Astrocyte (in vitro differentiated cells and primary cell): ENCODE measurements at regions not wholly inside any gene's neighbourhood (a gene's known extent, or its start where the extent isn't known, plus 50 kb on each side); places are given as distances from the start of the nearest gene placed in this dataset.

Experiments used
- DNase-seq: peaks from one replicate; pipeline ENCODE4 v3.0.0-alpha.2; 2010; ENCODE audit warnings: low read depth
- FAIRE-seq: peaks from 2 replicates; lab custom pipeline; 2011; peaks lifted over from hg19 to GRCh38; lab: Jason Lieb, UNC
- H2AFZ ChIP-seq: 2 replicates; pipeline ENCODE4 v1.6.0; 2012; ENCODE audit warnings: low read depth, low read length, inconsistent platforms
- H3K27ac ChIP-seq: 2 replicates; pipeline ENCODE4 v1.5.1; 2011; ENCODE audit warnings: low read depth, low read length, inconsistent platforms
- H3K27me3 ChIP-seq: 2 replicates; pipeline ENCODE4 v1.6.0; 2011; ENCODE audit warnings: low read length, inconsistent platforms; ENCODE audit not compliant: insufficient read depth
- H3K36me3 ChIP-seq: 2 replicates; pipeline ENCODE4 v1.5.1; 2011; ENCODE audit warnings: low read length, inconsistent platforms; ENCODE audit not compliant: insufficient read depth
- H3K4me1 ChIP-seq: 2 replicates; pipeline ENCODE4 v1.5.1; 2011; ENCODE audit warnings: low read length, inconsistent platforms; ENCODE audit not compliant: insufficient read depth
- H3K4me2 ChIP-seq: 2 replicates; pipeline ENCODE4 v1.6.0; 2012; ENCODE audit warnings: low read length, inconsistent platforms
- H3K4me3 ChIP-seq: 2 replicates; pipeline ENCODE4 v1.5.1; 2011; ENCODE audit warnings: low read depth, mild to moderate bottlenecking, low read length, inconsistent platforms; ENCODE audit not compliant: insufficient read depth
- H3K79me2 ChIP-seq: 2 replicates; pipeline ENCODE4 v1.6.0; 2012; ENCODE audit warnings: mild to moderate bottlenecking, low read length, inconsistent platforms; ENCODE audit not compliant: insufficient read depth
- H3K9ac ChIP-seq: 2 replicates; pipeline ENCODE4 v1.6.0; 2012; ENCODE audit warnings: mild to moderate bottlenecking, low read length, inconsistent platforms
- H3K9me3 ChIP-seq: 2 replicates; pipeline ENCODE4 v1.5.1; 2012; ENCODE audit warnings: low read depth, mild to moderate bottlenecking, low read length, inconsistent platforms; ENCODE audit not compliant: insufficient read depth
- H4K20me1 ChIP-seq: 2 replicates; pipeline ENCODE4 v1.6.0; 2012; ENCODE audit warnings: low read length, inconsistent platforms; ENCODE audit not compliant: insufficient read depth
- H3K27ac Mint-ChIP-seq: one replicate; pipeline ENCODE4 v1.8.0; 2021; ENCODE audit warnings: mild to moderate bottlenecking, mixed read lengths; ENCODE audit not compliant: unreplicated experiment
- H3K27me3 Mint-ChIP-seq: one replicate; pipeline ENCODE4 v1.8.0; 2021; ENCODE audit warnings: low read depth, mixed read lengths; ENCODE audit not compliant: unreplicated experiment
- H3K36me3 Mint-ChIP-seq: one replicate; pipeline ENCODE4 v1.8.0; 2021; ENCODE audit warnings: low read depth, mixed read lengths; ENCODE audit not compliant: unreplicated experiment
- H3K4me1 Mint-ChIP-seq: one replicate; pipeline ENCODE4 v1.8.0; 2021; ENCODE audit warnings: low read depth, mixed read lengths; ENCODE audit not compliant: unreplicated experiment
- H3K4me3 Mint-ChIP-seq: one replicate; pipeline ENCODE4 v1.8.0; 2021; ENCODE audit warnings: mild to moderate bottlenecking, moderate library complexity, mixed read lengths; ENCODE audit not compliant: unreplicated experiment
- H3K9me3 Mint-ChIP-seq: one replicate; pipeline ENCODE4 v1.8.0; 2021; ENCODE audit warnings: mild to moderate bottlenecking, mixed read lengths; ENCODE audit not compliant: unreplicated experiment
- EZH2 ChIP-seq: IDR thresholded peaks from 2 replicates; pipeline ENCODE4 v1.6.1; 2012; ENCODE audit warnings: mild to moderate bottlenecking, low read length, inconsistent platforms; ENCODE audit not compliant: insufficient read depth
- TF ChIP-seq, protein P1 (sequence below): IDR thresholded peaks from 2 replicates; pipeline ENCODE4 v1.5.1; 2011; ENCODE audit warnings: low read depth, mild to moderate bottlenecking, inconsistent platforms, low read length, moderate library complexity; ENCODE audit not compliant: insufficient read depth

DNA sequence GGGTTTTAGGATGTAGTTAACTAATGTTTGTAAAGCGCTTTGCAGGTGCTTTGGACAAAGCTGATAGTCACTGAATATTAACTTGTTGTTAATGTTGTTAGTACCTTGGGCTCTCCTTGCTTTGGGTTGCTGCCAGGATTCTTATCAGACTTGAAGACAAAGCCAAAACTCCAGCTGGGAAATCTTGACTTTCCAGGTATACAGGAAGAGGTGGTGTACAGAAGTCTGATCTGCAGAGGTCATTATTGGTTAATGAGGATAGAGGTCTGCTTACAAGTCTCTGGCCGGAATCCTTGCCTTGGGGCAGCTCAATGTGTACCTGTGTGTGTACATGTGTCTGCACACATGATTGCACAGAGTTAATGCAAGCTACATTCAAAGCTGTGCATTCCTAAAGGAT, 96.0 kb upstream of the POU3F1 start:
- H3K4me1 ChIP-seq: peaks cover 28% of the 10 kb centered on the region
- no peak overlapping the region for H3K4me3 Mint-ChIP-seq
- no peak for DNase-seq
- H3K36me3 Mint-ChIP-seq: peaks cover 6% of the 10 kb centered on the region
- no peak overlapping the region for H3K27ac Mint-ChIP-seq
- no peak overlapping the region for H3K4me3 ChIP-seq
- H3K9me3 Mint-ChIP-seq: peaks cover 22% of the 10 kb centered on the region
- H3K27me3 ChIP-seq: peaks cover 14% of the 10 kb centered on the region
- no peaks in the 10 kb centered on the region for H4K20me1 ChIP-seq
- no peaks in the 10 kb centered on the region for H3K36me3 ChIP-seq
- no peak for FAIRE-seq
- H3K9me3 ChIP-seq: no peaks in the 10 kb centered on the region
- no peak overlapping the region for H3K4me2 ChIP-seq
- no peak overlapping the region for H3K27ac ChIP-seq
- no peak overlapping the region for H3K9ac ChIP-seq
- no peaks in the 10 kb centered on the region for H3K79me2 ChIP-seq
- peaks cover 10% of the 10 kb centered on the region for H3K27me3 Mint-ChIP-seq
- no peak for TF ChIP-seq EZH2
- TF ChIP-seq, protein P1, sequence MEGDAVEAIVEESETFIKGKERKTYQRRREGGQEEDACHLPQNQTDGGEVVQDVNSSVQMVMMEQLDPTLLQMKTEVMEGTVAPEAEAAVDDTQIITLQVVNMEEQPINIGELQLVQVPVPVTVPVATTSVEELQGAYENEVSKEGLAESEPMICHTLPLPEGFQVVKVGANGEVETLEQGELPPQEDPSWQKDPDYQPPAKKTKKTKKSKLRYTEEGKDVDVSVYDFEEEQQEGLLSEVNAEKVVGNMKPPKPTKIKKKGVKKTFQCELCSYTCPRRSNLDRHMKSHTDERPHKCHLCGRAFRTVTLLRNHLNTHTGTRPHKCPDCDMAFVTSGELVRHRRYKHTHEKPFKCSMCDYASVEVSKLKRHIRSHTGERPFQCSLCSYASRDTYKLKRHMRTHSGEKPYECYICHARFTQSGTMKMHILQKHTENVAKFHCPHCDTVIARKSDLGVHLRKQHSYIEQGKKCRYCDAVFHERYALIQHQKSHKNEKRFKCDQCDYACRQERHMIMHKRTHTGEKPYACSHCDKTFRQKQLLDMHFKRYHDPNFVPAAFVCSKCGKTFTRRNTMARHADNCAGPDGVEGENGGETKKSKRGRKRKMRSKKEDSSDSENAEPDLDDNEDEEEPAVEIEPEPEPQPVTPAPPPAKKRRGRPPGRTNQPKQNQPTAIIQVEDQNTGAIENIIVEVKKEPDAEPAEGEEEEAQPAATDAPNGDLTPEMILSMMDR: no peak
- H3K4me1 Mint-ChIP-seq: peaks cover 36% of the 10 kb centered on the region
- H2AFZ ChIP-seq: no peak overlapping the region

DNA sequence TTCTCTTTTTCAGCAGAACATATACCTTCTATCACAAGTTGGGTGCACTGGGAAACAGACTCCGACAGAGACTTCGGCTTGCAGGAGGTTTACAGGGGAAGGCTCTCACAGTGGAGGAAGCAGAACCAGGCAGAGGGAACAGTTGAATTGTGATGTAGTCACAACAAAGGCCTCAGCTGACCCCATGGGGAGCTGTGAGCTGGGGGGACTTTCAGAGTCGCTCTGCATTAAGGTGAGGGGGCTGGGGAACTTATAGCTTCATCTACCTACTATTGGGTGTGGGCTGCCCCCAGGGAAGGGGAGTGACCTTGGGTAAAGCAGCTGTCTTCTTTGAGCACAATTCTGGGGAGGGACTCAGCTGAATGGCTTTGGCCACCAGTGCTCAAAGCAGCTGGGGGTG, 94.9 kb upstream of the POU3F1 start:
- Histone ChIP-seq H3K4me1 (peaks cover 28% of the 10 kb centered on the region), H3K4me2 (no peak overlapping the region), H4K20me1 (no peaks in the 10 kb centered on the region), H3K9me3 (no peaks in the 10 kb centered on the region), H3K79me2 (no peaks in the 10 kb centered on the region), H3K27me3 (peaks cover 14% of the 10 kb centered on the region), H3K9ac (no peak overlapping the region), H3K4me3 (no peak overlapping the region), H2AFZ (no peak overlapping the region), H3K36me3 (no peaks in the 10 kb centered on the region), H3K27ac (no peak overlapping the region)
- Mint-ChIP-seq H3K27ac (no peak overlapping the region), H3K27me3 (peaks cover 20% of the 10 kb centered on the region), H3K36me3 (peaks cover 6% of the 10 kb centered on the region), H3K4me1 (peaks cover 39% of the 10 kb centered on the region), H3K4me3 (no peak overlapping the region), H3K9me3 (peaks cover 17% of the 10 kb centered on the region)
- DNase-seq (no peak), FAIRE-seq (no peak)
- TF ChIP-seq, protein P1: no peak
- no peak for TF ChIP-seq EZH2

DNA sequence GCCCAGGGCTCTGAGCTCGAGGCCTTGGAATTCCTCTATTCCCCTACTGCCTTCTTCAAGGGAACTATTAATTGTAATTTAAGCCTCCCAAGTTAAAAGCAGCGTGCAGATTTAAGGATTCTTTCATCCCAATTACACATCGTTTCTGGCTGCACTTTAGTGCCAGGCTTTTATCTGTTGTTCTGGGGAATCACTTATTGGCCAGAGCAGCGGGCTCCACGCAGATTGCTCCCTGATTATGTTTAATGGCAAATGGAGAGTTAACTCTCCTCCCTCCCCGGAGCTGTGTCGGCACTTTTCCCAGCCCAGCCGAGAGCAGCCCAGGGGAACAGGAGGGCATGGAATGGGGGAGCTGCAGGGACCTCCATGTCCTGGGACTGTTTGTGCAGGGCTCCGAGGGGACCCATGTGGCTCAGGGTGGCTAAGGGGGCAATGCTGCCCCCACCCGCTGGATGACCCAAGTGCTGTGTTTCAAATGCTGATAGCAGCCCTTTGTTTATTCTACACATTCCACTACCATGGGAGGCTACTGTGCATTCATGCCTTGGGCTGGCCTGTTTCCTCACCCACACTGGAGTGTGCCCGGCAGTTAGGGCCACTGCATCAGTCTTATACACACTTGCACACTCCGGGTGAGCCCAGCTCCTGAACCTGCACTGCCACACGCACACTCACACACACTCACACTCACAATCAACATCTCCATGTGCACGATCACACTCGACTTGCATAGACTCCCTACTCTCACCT, 93.3 kb upstream of the POU3F1 start:
- Histone ChIP-seq H3K27ac (no peak overlapping the region), H4K20me1 (no peaks in the 10 kb centered on the region), H3K4me1 (peaks cover 28% of the 10 kb centered on the region), H3K9ac (no peak overlapping the region), H3K9me3 (no peaks in the 10 kb centered on the region), H3K36me3 (no peaks in the 10 kb centered on the region), H3K4me3 (no peak overlapping the region), H3K4me2 (peak overlapping the region; percentile 66), H3K79me2 (no peaks in the 10 kb centered on the region), H3K27me3 (peaks cover 19% of the 10 kb centered on the region), H2AFZ (peak overlapping the region; percentile 28)
- Mint-ChIP-seq H3K4me1 (peaks cover 43% of the 10 kb centered on the region), H3K9me3 (peaks cover 4% of the 10 kb centered on the region), H3K4me3 (no peak overlapping the region), H3K27me3 (peaks cover 30% of the 10 kb centered on the region), H3K36me3 (peaks cover 3% of the 10 kb centered on the region), H3K27ac (peak overlapping the region; percentile 64)
- DNase-seq (no peak), FAIRE-seq (no peak)
- no peak for TF ChIP-seq EZH2
- TF ChIP-seq, protein P1: no peak
